Stomach (tissue), 4 donors: ENCODE measurements at regions not wholly inside any gene's neighbourhood (a gene's known extent, or its start where the extent isn't known, plus 50 kb on each side); places are given as distances from the start of the nearest gene placed in this dataset.

Source experiments
- EP300 ChIP-seq: sonication (generic); formaldehyde crosslinking; IDR thresholded peaks from one replicate; pipeline ENCODE4 v1.6.1; 2017; ENCODE audit warnings: antibody characterized with exemption
- POLR2A ChIP-seq, 4 donors: fragments of 450-650 bp; IDR thresholded peaks; one replicate each; pipeline ENCODE4 v1.6.1; 2016; ENCODE audit warnings: antibody characterized with exemption in 4 of 4, control low read depth in 2 of 4, mild to moderate bottlenecking in 1 of 4, moderate library complexity in 1 of 4
- TF ChIP-seq, protein P1 (sequence below), 7 experiments: fragments of 450-650 bp in 4 of 7; fragments of 200-600 bp in 3 of 7; sonication (generic) in 3 of 7; IDR thresholded peaks; one replicate each; pipeline ENCODE4 v1.5.1; 2016 to 2019; ENCODE audit warnings: antibody characterized with exemption in 7 of 7, control low read depth in 2 of 7, mild to moderate bottlenecking in 1 of 7

GRCh38 chr10:26640391-26640790, 57.1 kb upstream of the PDSS1 start:
- TF ChIP-seq, protein P1, sequence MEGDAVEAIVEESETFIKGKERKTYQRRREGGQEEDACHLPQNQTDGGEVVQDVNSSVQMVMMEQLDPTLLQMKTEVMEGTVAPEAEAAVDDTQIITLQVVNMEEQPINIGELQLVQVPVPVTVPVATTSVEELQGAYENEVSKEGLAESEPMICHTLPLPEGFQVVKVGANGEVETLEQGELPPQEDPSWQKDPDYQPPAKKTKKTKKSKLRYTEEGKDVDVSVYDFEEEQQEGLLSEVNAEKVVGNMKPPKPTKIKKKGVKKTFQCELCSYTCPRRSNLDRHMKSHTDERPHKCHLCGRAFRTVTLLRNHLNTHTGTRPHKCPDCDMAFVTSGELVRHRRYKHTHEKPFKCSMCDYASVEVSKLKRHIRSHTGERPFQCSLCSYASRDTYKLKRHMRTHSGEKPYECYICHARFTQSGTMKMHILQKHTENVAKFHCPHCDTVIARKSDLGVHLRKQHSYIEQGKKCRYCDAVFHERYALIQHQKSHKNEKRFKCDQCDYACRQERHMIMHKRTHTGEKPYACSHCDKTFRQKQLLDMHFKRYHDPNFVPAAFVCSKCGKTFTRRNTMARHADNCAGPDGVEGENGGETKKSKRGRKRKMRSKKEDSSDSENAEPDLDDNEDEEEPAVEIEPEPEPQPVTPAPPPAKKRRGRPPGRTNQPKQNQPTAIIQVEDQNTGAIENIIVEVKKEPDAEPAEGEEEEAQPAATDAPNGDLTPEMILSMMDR (IDR thresholded peaks at IDR 0.05) = no peak
- TF ChIP-seq POLR2A (IDR thresholded peaks at IDR 0.05) (no peak), EP300 (no peak)
